ENCODE measurements at regions not wholly inside any gene's neighbourhood (a gene's known extent, or its start where the extent isn't known, plus 50 kb on each side); places are given as distances from the start of the nearest gene placed in this dataset.
"Not testable (repeated sequence)": the region's sequence is repeated elsewhere in the genome, so short reads cannot be mapped to it uniquely, and the experiment has no call there.

- TF ChIP-seq, protein P1, sequence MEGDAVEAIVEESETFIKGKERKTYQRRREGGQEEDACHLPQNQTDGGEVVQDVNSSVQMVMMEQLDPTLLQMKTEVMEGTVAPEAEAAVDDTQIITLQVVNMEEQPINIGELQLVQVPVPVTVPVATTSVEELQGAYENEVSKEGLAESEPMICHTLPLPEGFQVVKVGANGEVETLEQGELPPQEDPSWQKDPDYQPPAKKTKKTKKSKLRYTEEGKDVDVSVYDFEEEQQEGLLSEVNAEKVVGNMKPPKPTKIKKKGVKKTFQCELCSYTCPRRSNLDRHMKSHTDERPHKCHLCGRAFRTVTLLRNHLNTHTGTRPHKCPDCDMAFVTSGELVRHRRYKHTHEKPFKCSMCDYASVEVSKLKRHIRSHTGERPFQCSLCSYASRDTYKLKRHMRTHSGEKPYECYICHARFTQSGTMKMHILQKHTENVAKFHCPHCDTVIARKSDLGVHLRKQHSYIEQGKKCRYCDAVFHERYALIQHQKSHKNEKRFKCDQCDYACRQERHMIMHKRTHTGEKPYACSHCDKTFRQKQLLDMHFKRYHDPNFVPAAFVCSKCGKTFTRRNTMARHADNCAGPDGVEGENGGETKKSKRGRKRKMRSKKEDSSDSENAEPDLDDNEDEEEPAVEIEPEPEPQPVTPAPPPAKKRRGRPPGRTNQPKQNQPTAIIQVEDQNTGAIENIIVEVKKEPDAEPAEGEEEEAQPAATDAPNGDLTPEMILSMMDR (IDR thresholded peaks at IDR 0.05), result no peak
- no peak for TF ChIP-seq ZFX (IDR thresholded peaks at IDR 0.05; ENCODE audit: borderline replicate concordance)
- H3K27ac ChIP-seq, result no peak overlapping the region
Measured at GRCh38 chr1:208717525-208717924, 473.3 kb upstream of the PLXNA2 start.

DNA sequence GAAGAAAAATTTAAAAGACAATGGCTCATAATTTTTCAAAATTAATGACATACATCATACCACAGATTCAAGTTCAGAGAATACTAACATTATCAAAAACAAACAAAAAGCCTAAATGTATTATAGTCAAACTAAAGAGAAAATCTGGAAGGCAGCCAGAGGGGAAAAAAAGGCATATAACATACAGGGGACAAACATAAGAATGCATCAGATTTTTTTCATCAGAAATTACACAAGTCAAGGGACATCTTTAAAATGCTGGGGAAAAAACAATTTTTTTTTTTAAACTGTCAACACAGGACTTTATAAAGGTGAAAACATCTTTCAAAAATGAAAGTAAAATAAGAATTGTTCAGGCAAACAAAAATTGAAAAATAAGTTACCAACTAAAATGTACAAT is 478.4 kb upstream of the PLXNA2 start:
- TF ChIP-seq ZFX (IDR thresholded peaks at IDR 0.05; ENCODE audit: borderline replicate concordance), result no peak
- TF ChIP-seq, protein P1 (IDR thresholded peaks at IDR 0.05), result no peak
- no peak overlapping the region for H3K27ac ChIP-seq

DNA sequence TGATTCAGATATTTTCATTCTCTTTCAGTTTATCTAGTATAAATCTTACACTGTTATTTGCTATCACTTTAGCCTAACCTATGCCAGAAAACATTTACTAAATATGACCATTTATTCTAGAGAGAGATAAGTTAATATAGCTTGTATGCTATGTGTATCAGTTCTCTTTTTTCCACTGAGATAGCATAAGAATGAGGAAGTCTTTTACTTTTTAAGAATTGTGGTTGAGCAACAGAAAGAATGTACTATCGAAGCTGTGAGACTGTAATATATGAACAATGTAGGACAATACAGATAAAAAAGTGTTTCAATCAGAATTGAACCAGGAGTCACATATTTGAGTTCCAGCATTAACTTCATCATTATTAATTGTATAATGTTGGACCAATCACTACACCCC is 479.9 kb upstream of the PLXNA2 start:
- no peak overlapping the region for H3K27ac ChIP-seq
- TF ChIP-seq, protein P1 (IDR thresholded peaks at IDR 0.05), result no peak
- TF ChIP-seq ZFX (IDR thresholded peaks at IDR 0.05; ENCODE audit: borderline replicate concordance), result no peak

- TF ChIP-seq, protein P1 (IDR thresholded peaks at IDR 0.05), result no peak
- TF ChIP-seq ZFX (IDR thresholded peaks at IDR 0.05; ENCODE audit: borderline replicate concordance), result no peak
Measured at GRCh38 chr1:208728815-208729214, 484.6 kb upstream of the PLXNA2 start.

DNA sequence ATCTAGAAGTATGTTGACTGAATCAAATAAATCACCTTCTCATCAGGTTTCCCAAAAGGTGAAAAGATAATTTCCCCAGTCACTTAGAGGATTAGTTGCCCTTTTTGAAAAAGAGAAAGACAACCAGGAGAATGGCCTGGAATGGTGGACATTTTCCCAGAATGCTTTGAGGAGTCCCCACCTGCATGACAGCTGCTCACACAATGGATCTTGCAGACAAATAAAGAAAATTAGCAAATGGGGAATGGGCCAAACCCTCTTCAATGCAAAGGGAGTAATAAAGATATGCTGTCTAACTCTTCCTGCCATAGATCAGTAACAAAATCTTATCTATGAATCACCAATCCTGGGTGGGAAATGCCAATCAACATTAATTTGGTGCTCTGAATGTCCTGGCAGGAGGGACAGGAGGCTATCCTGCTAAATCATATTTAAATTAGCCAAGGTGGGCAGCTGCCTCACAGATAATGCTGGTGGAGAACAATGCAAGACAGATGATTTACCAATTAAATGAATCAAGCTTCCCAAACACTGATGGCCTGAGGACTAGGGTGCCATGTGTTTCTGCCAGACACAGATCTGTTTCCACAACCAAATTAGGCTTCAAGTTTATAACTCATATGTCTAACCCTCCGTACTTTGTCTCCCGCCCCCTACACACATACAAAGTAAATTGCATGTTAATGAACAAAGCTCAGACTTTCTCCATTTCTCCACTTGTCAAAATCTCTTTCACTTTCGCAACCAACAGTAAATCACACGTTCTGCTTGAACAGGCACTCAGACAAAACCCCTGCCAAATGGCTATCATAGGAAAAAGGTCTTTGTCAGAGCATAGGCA is 488.0 kb upstream of the PLXNA2 start:
- TF ChIP-seq, protein P1 (IDR thresholded peaks at IDR 0.05), result no peak
- no peak for TF ChIP-seq ZFX (IDR thresholded peaks at IDR 0.05; ENCODE audit: borderline replicate concordance)
- H3K27ac ChIP-seq, result no peak overlapping the region

More at GRCh38 chr1:208728815-208729214, 484.6 kb upstream of the PLXNA2 start:
- no peak overlapping the region for H3K27ac ChIP-seq

DNA sequence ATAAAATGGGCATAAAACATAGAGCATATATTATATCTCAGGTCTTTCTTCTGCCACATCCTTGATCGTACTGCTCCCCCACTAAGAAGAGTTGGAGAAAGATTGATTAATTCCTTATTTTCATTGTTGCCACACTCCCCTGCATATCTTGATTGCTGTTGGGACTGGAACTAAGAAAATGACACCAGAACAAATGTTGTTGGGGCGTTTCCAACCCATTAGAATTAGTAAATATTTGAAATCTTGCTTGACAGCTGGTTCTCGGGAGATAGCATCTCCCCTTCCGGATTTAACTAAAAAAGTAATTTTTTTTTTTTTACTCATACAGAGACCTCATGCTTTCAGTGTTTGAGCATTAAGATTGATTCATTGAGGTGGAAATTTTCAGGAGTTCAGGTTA is 493.0 kb upstream of the PLXNA2 start:
- no peak overlapping the region for H3K27ac ChIP-seq
- TF ChIP-seq, protein P1 (IDR thresholded peaks at IDR 0.05), result no peak
- no peak for TF ChIP-seq ZFX (IDR thresholded peaks at IDR 0.05; ENCODE audit: borderline replicate concordance)

DNA sequence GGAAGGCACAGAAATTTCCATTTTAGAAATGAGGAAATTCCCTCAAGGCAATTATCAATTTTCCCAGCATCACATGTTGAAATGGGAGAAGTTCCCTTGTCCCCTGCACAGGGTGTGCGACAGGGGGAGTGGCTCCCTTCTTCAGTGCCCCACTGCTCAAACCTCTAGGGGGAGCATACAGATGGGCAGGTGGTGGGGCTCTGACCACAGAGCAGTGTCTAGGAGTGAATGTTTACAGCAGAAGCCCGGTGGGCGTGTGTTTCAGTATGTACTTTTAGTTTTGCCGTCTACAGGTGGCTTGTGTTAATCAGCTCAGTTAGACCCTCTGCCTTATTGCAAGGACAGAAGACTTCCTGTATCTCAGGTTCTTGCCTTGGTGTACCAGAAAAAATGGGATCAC is 493.7 kb upstream of the PLXNA2 start:
- TF ChIP-seq, protein P1 (IDR thresholded peaks at IDR 0.05), result no peak
- TF ChIP-seq ZFX (IDR thresholded peaks at IDR 0.05; ENCODE audit: borderline replicate concordance), result no peak
- H3K27ac ChIP-seq, result no peak overlapping the region

- H3K27ac ChIP-seq, result not testable (repeated sequence)
Measured at GRCh38 chr1:208739636-208740035, 495.5 kb upstream of the PLXNA2 start.
